Nephron progenitor cell (in vitro differentiated cells): ENCODE measurements at regions not wholly inside any gene's neighbourhood (a gene's known extent, or its start where the extent isn't known, plus 50 kb on each side); places are given as distances from the start of the nearest gene placed in this dataset.
"Not testable (repeated sequence)": the region's sequence is repeated elsewhere in the genome, so short reads cannot be mapped to it uniquely, and the experiment has no call there.

Experiments used
- DNase-seq: peaks from one replicate; pipeline ENCODE4 v3.0.0; 2021
- H3K27ac Mint-ChIP-seq: 2 replicates; pipeline ENCODE4 v1.8.0; 2021; ENCODE audit warnings: mild to moderate bottlenecking, moderate library complexity, mixed read lengths
- H3K27me3 Mint-ChIP-seq: 2 replicates; pipeline ENCODE4 v1.8.0; 2021; ENCODE audit warnings: mild to moderate bottlenecking, low read depth, mixed read lengths; ENCODE audit not compliant: poor library complexity
- H3K36me3 Mint-ChIP-seq: 2 replicates; pipeline ENCODE4 v1.8.0; 2021; ENCODE audit warnings: low read depth, mixed read lengths
- H3K4me1 Mint-ChIP-seq: 2 replicates; pipeline ENCODE4 v1.8.0; 2021; ENCODE audit warnings: mixed read lengths
- H3K4me3 Mint-ChIP-seq: 2 replicates; pipeline ENCODE4 v1.8.0; 2021; ENCODE audit warnings: mild to moderate bottlenecking, moderate library complexity, mixed read lengths
- H3K9me3 Mint-ChIP-seq: 2 replicates; pipeline ENCODE4 v1.8.0; 2021; ENCODE audit warnings: mild to moderate bottlenecking, moderate library complexity, mixed read lengths
- CTCF ChIP-seq: fragments of 200-600 bp; sonication (generic); IDR thresholded peaks from 2 replicates; pipeline ENCODE4 v1.5.0; 2021; ENCODE audit warnings: antibody characterized with exemption

- no peak for TF ChIP-seq CTCF
- H3K4me3 Mint-ChIP-seq = no peak overlapping the region
- no peaks in the 10 kb centered on the region for H3K4me1 Mint-ChIP-seq
- H3K27me3 Mint-ChIP-seq = no peaks in the 10 kb centered on the region
- H3K9me3 Mint-ChIP-seq = peaks cover 6% of the 10 kb centered on the region
- no peak overlapping the region for H3K27ac Mint-ChIP-seq
- no peak for DNase-seq
- H3K36me3 Mint-ChIP-seq = no peaks in the 10 kb centered on the region
Observed at GRCh38 chrX:87005183-87005582, 512.4 kb upstream of the KLHL4 start.

GRCh38 chrX:87005885-87006284, 511.7 kb upstream of the KLHL4 start:
- Mint-ChIP-seq H3K27ac (no peak overlapping the region), H3K27me3 (no peaks in the 10 kb centered on the region), H3K4me3 (no peak overlapping the region), H3K4me1 (no peaks in the 10 kb centered on the region), H3K9me3 (peaks cover 6% of the 10 kb centered on the region), H3K36me3 (no peaks in the 10 kb centered on the region)
- no peak for DNase-seq
- no peak for TF ChIP-seq CTCF

- TF ChIP-seq CTCF = no peak
- Mint-ChIP-seq H3K27me3 (no peaks in the 10 kb centered on the region), H3K9me3 (peaks cover 6% of the 10 kb centered on the region), H3K4me1 (no peaks in the 10 kb centered on the region), H3K4me3 (no peak overlapping the region), H3K27ac (no peak overlapping the region), H3K36me3 (no peaks in the 10 kb centered on the region)
- no peak for DNase-seq
Observed at GRCh38 chrX:87006561-87006960, 511.0 kb upstream of the KLHL4 start.

GRCh38 chrX:87017210-87017609, 500.4 kb upstream of the KLHL4 start:
- Mint-ChIP-seq H3K27me3 (no peaks in the 10 kb centered on the region), H3K9me3 (peaks cover 3% of the 10 kb centered on the region), H3K4me3 (no peak overlapping the region), H3K36me3 (no peaks in the 10 kb centered on the region), H3K4me1 (no peaks in the 10 kb centered on the region), H3K27ac (no peak overlapping the region)
- DNase-seq = no peak
- no peak for TF ChIP-seq CTCF

- H3K4me1 Mint-ChIP-seq, H3K36me3 Mint-ChIP-seq, H3K4me3 Mint-ChIP-seq, H3K27me3 Mint-ChIP-seq, DNase-seq, H3K27ac Mint-ChIP-seq: not testable (repeated sequence)
- H3K9me3 Mint-ChIP-seq = peaks cover 38% of the 10 kb centered on the region
Observed at GRCh38 chrX:87033115-87033514, 484.5 kb upstream of the KLHL4 start.

- Mint-ChIP-seq H3K4me3 (no peak overlapping the region), H3K4me1 (no peaks in the 10 kb centered on the region), H3K9me3 (no peaks in the 10 kb centered on the region), H3K36me3 (no peaks in the 10 kb centered on the region), H3K27me3 (no peaks in the 10 kb centered on the region), H3K27ac (no peak overlapping the region)
- no peak for DNase-seq
- no peak for TF ChIP-seq CTCF
Observed at GRCh38 chrX:87045352-87045751, 472.2 kb upstream of the KLHL4 start.
